IMR-90 (cell line): ENCODE measurements at regions not wholly inside any gene's neighbourhood (a gene's known extent, or its start where the extent isn't known, plus 50 kb on each side); places are given as distances from the start of the nearest gene placed in this dataset.

Source experiments
- ATAC-seq: fragments of 200-7000 bp; cut with Tn5 transposase; 2 replicates; pipeline ENCODE4 v1.9.1; 2020; ENCODE audit warnings: low read depth, mild to moderate bottlenecking, moderate library complexity
- BruUV-seq: library from RNA; stranded (reverse); fragments of 400-500 nt; replicated peaks from 2 replicates; lab custom pipeline; 2021; lab: Mats Ljungman, UMichigan
- CTCF ChIA-PET: fragments of 300-600 bp; formaldehyde crosslinking; extraction: SDS; loops from one replicate; lab custom pipeline; 2021; ENCODE audit warnings: antibody characterized with exemption; lab: Yijun Ruan, JAX
- POLR2A ChIA-PET: fragments of 300-600 bp; sonication (Branson Sonifier 250); formaldehyde crosslinking; loops from one replicate; lab custom pipeline; 2022; ENCODE audit warnings: antibody characterized with exemption; ENCODE audit not compliant: unreplicated experiment; lab: Charles Lee
- DNase-seq: peaks from one replicate; pipeline ENCODE4 v3.0.0; 2013
- H2AFZ ChIP-seq: replicated peaks from 2 replicates; pipeline ENCODE3; 2013; ENCODE audit warnings: low read length, mild to moderate bottlenecking; ENCODE audit not compliant: poor library complexity
- H2AK5ac ChIP-seq: 2 replicates; pipeline ENCODE4 v1.6.1; 2013; ENCODE audit warnings: low read depth, low read length, inconsistent platforms
- H2AK9ac ChIP-seq: replicated peaks from 2 replicates; pipeline ENCODE3; 2013; ENCODE audit warnings: mild to moderate bottlenecking, low read depth, low read length, moderate library complexity; ENCODE audit not compliant: poor library complexity
- H2BK120ac ChIP-seq: 2 replicates; pipeline ENCODE4 v1.6.1; 2013; ENCODE audit warnings: low read depth, low read length, inconsistent platforms
- H2BK15ac ChIP-seq: 3 replicates; pipeline ENCODE4 v1.6.1; 2013; ENCODE audit warnings: low read depth, low read length, inconsistent platforms
- H2BK20ac ChIP-seq: 2 replicates; pipeline ENCODE4 v1.6.1; 2013; ENCODE audit warnings: low read depth, mild to moderate bottlenecking, inconsistent platforms, low read length, moderate library complexity
- H2BK5ac ChIP-seq: 2 replicates; pipeline ENCODE4 v1.6.1; 2013; ENCODE audit warnings: mild to moderate bottlenecking, low read depth, low read length, inconsistent platforms; ENCODE audit not compliant: poor library complexity, severe bottlenecking
- H3K14ac ChIP-seq: replicated peaks from 2 replicates; pipeline ENCODE4 v1.6.1; 2013; ENCODE audit warnings: low read depth, low read length, inconsistent platforms
- H3K18ac ChIP-seq: 2 replicates; pipeline ENCODE4 v1.6.1; 2013; ENCODE audit warnings: low read depth, low read length, control low read depth
- H3K23ac ChIP-seq: 2 replicates; pipeline ENCODE4 v1.6.1; 2013; ENCODE audit warnings: low read depth, low read length, inconsistent platforms
- H3K27ac ChIP-seq: 2 replicates; pipeline ENCODE4 v1.5.1; 2013; ENCODE audit warnings: mild to moderate bottlenecking, control low read depth, low read length; ENCODE audit not compliant: insufficient read depth
- H3K27me3 ChIP-seq: 2 replicates; pipeline ENCODE4 v1.6.1; 2013; ENCODE audit warnings: low read length; ENCODE audit not compliant: control insufficient read depth, insufficient read depth
- H3K36me3 ChIP-seq: 2 replicates; pipeline ENCODE4 v1.6.1; 2013; ENCODE audit warnings: low read length, mixed read lengths; ENCODE audit not compliant: control insufficient read depth, insufficient read depth
- H3K4ac ChIP-seq: 2 replicates; pipeline ENCODE4 v1.6.1; 2013; ENCODE audit warnings: low read depth, low read length, inconsistent platforms
- H3K4me1 ChIP-seq: 2 replicates; pipeline ENCODE4 v1.6.1; 2013; ENCODE audit warnings: low read length, mixed read lengths; ENCODE audit not compliant: control insufficient read depth, insufficient read depth
- H3K4me2 ChIP-seq: 2 replicates; pipeline ENCODE4 v1.6.1; 2013; ENCODE audit warnings: low read depth, mild to moderate bottlenecking, control low read depth, low read length, moderate library complexity
- H3K4me3 ChIP-seq: 2 replicates; pipeline ENCODE4 v1.5.1; 2013; ENCODE audit warnings: low read depth, mild to moderate bottlenecking, control low read depth, low read length, moderate library complexity; ENCODE audit not compliant: insufficient read depth
- H3K56ac ChIP-seq: 2 replicates; pipeline ENCODE4 v1.6.1; 2013; ENCODE audit warnings: low read length, inconsistent platforms; ENCODE audit not compliant: insufficient read depth; ENCODE audit errors: extremely low read depth
- H3K79me1 ChIP-seq, 2 experiments: 2 replicates each; pipeline ENCODE4 v1.6.1; 2013; ENCODE audit warnings: low read length in 2 of 2, inconsistent platforms in 1 of 2, low read depth in 1 of 2
- H3K9ac ChIP-seq: 2 replicates; pipeline ENCODE4 v1.6.1; 2013; ENCODE audit warnings: low read depth, low read length, control low read depth
- H3K9me1 ChIP-seq: 2 replicates; pipeline ENCODE4 v1.6.1; 2013; ENCODE audit warnings: low read length, inconsistent platforms; ENCODE audit not compliant: insufficient read depth
- H3K9me3 ChIP-seq: 2 replicates; pipeline ENCODE4 v1.6.1; 2013; ENCODE audit warnings: low read length; ENCODE audit not compliant: control insufficient read depth, insufficient read depth
- H4K20me1 ChIP-seq: 2 replicates; pipeline ENCODE4 v1.6.1; 2013; ENCODE audit warnings: low read length, inconsistent platforms; ENCODE audit not compliant: insufficient read depth
- H4K5ac ChIP-seq: 2 replicates; pipeline ENCODE4 v1.6.1; 2013; ENCODE audit warnings: mild to moderate bottlenecking, low read depth, low read length, control low read depth
- H4K8ac ChIP-seq, 2 experiments: 2 replicates each; pipeline ENCODE4 v1.6.1; 2013; ENCODE audit warnings: low read depth in 2 of 2, low read length in 2 of 2, control low read depth in 1 of 2, inconsistent platforms in 1 of 2
- H4K91ac ChIP-seq: 2 replicates; pipeline ENCODE4 v1.6.1; 2013; ENCODE audit warnings: low read depth, low read length, inconsistent platforms; ENCODE audit not compliant: insufficient read depth
- CEBPB ChIP-seq: IDR thresholded peaks from 2 replicates; pipeline ENCODE4 v1.6.1; 2012; ENCODE audit warnings: low read depth, low read length, improper control_type of control experiment
- CHD1 ChIP-seq: IDR thresholded peaks from 2 replicates; pipeline ENCODE4 v1.6.1; 2012; ENCODE audit warnings: low read depth, low read length, improper control_type of control experiment
- FOS ChIP-seq: fragments of 150-350 bp; IDR thresholded peaks from 2 replicates; pipeline ENCODE4 v1.6.1; 2016; ENCODE audit warnings: low read depth, low read length
- MAFK ChIP-seq: IDR thresholded peaks from 2 replicates; pipeline ENCODE4 v1.6.1; 2012; ENCODE audit warnings: low read depth, low read length, improper control_type of control experiment
- MAZ ChIP-seq: IDR thresholded peaks from 2 replicates; pipeline ENCODE4 v1.6.1; 2012; ENCODE audit warnings: low read depth, mild to moderate bottlenecking, low read length, improper control_type of control experiment, moderate library complexity, borderline replicate concordance
- NFE2L2 ChIP-seq: fragments of 150-350 bp; IDR thresholded peaks from 2 replicates; pipeline ENCODE4 v1.6.1; 2016; ENCODE audit warnings: low read depth, mild to moderate bottlenecking, low read length
- POLR2A ChIP-seq: IDR thresholded peaks from 2 replicates; pipeline ENCODE4 v1.6.1; 2012; ENCODE audit warnings: mild to moderate bottlenecking, low read depth, low read length
- RAD21 ChIP-seq: IDR thresholded peaks from 2 replicates; pipeline ENCODE4 v1.6.1; 2012; ENCODE audit warnings: low read length, improper control_type of control experiment
- RCOR1 ChIP-seq: IDR thresholded peaks from 2 replicates; pipeline ENCODE4 v1.6.1; 2012; ENCODE audit warnings: mild to moderate bottlenecking, low read length, improper control_type of control experiment; ENCODE audit not compliant: insufficient replicate concordance
- RFX5 ChIP-seq: IDR thresholded peaks from 2 replicates; pipeline ENCODE4 v1.8.0; 2012; ENCODE audit warnings: low read depth, mild to moderate bottlenecking, low read length, moderate library complexity
- SMC3 ChIP-seq: fragments of 150-350 bp; IDR thresholded peaks from 2 replicates; pipeline ENCODE4 v1.6.1; 2016; ENCODE audit warnings: low read depth, mild to moderate bottlenecking, antibody characterized with exemption, low read length, moderate library complexity
- USF2 ChIP-seq: fragments of 150-350 bp; IDR thresholded peaks from 2 replicates; pipeline ENCODE4 v1.6.1; 2017; ENCODE audit warnings: mild to moderate bottlenecking, antibody characterized with exemption, low read length, low read depth
- dilution Hi-C: fragments of 300-500 bp; cut with HindIII; formaldehyde crosslinking; loops from one replicate; pipeline ENCODE4 v1.14.3; 2018; ENCODE audit warnings: low sequenced_read_pairs; ENCODE audit not compliant: unreplicated experiment
- in situ Hi-C: fragments of 300-500 bp; cut with MboI; formaldehyde crosslinking; loops from 3 replicates; pipeline ENCODE4 v1.14.3; 2019; ENCODE audit warnings: low sequenced_read_pairs, inconsistent platforms, mixed read lengths
- intact Hi-C: fragments of 100-400 bp; cut with micrococcal nuclease; formaldehyde crosslinking; loops from 2 replicates; pipeline ENCODE4 v1.10.0; 2022
- TF ChIP-seq, protein P1 (sequence below): fragments of 150-350 bp; IDR thresholded peaks from 2 replicates; pipeline ENCODE4 v1.6.1; 2016; ENCODE audit warnings: low read depth, mild to moderate bottlenecking, low read length, moderate library complexity, borderline replicate concordance
- TF ChIP-seq, protein P2 (sequence below): conservative IDR thresholded peaks from 2 replicates; pipeline ENCODE4 v1.5.1; 2012; ENCODE audit warnings: mild to moderate bottlenecking, low read depth, low read length, improper control_type of control experiment

DNA sequence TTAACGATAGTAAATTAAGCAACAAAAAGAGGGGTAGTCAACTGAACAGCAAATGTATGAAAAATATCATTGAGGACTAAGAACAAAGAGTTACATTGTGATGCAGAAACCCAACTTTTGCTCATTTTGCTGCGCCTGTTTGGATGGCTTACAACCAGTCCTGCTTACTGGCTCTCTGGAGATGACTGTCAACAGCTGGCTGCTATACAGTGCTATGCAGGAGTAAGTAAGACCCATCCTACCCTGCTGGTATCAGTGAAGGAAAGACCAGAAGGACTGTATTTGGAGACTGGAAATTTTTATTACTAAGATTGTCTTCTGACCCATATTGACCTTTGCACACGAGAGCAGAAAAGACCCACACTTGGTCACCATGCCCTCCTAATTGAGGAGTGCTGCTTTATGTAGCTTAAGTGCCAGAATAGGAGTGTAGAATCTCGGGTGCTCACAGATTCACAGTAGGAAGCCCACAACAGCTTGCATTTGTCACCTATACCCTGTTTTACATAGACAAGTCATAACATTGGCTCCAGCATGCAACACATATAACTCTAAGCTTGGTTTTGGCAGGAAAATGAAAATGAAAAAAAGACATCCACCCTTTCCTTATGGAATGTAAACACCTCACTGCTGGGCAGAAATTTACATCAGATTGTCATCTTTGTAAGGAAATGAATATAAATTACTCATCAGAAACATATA, 1915.0 kb upstream of the CELF4 start (continued):
- no peak for TF ChIP-seq NFE2L2

DNA sequence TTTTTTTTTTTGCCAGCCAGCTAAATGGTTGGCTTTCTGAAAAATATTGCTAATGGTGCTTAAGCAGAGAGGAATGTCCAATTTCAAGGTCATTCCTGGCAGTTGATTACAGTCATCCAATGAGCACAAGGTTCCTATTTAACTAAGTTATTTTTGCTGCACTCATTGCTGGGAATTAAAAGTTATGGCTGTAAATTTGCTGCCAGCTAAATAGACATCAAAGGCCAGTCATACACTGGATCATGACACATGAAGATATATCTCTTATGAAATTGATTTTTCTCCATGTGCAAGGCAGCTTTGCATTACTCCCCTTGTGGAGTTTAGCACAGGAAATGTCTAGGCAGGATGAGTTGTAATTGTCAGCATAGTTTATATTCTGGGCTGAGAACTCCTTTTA, 1898.4 kb upstream of the CELF4 start:
- Histone ChIP-seq H3K14ac (no peak overlapping the region), H4K5ac (no peak overlapping the region), H3K9ac (no peak overlapping the region), H3K36me3 (no peaks in the 10 kb centered on the region), H3K9me3 (0 out of 2 replicates have a peak, but pooled peaks cover 1% of the 10 kb centered on the region), H3K4ac (no peak overlapping the region), H3K79me1 (no peaks in the 10 kb centered on the region), H3K4me3 (no peak overlapping the region), H3K18ac (no peak overlapping the region), H2AK5ac (no peak overlapping the region), H2AFZ (no peak overlapping the region), H3K27me3 (no peaks in the 10 kb centered on the region), H3K9me1 (no peaks in the 10 kb centered on the region), H2AK9ac (no peak overlapping the region), H4K91ac (no peak overlapping the region), H2BK120ac (no peak overlapping the region), H3K56ac (no peak overlapping the region), H2BK15ac (no peak overlapping the region), H4K20me1 (no peaks in the 10 kb centered on the region), H3K27ac (no peak overlapping the region), H3K4me2 (no peak overlapping the region), H3K4me1 (no peaks in the 10 kb centered on the region), H2BK5ac (no peak overlapping the region), H4K8ac (no peak overlapping the region), H3K23ac (no peak overlapping the region), H2BK20ac (no peak overlapping the region)
- intact Hi-C loops (no loop called here), dilution Hi-C loops (no loop called here), in situ Hi-C loops (no loop called here)
- no TSS peak for BruUV-seq
- no peak for DNase-seq
- ChIA-PET CTCF (no interaction called here), POLR2A (interaction anchor here (0.6 kb wide), 1 partner anchor 994 kb away, joined by 3 read pairs; no protein-coding TSS in a partner anchor)
- ATAC-seq: no peak
- TF ChIP-seq CEBPB (no peak), RCOR1 (no peak), MAZ (no peak), CHD1 (no peak), NFE2L2 (no peak), SMC3 (no peak), USF2 (no peak), POLR2A (no peak), FOS (no peak), RFX5 (no peak), MAFK (no peak), RAD21 (no peak)
- TF ChIP-seq, protein P1, sequence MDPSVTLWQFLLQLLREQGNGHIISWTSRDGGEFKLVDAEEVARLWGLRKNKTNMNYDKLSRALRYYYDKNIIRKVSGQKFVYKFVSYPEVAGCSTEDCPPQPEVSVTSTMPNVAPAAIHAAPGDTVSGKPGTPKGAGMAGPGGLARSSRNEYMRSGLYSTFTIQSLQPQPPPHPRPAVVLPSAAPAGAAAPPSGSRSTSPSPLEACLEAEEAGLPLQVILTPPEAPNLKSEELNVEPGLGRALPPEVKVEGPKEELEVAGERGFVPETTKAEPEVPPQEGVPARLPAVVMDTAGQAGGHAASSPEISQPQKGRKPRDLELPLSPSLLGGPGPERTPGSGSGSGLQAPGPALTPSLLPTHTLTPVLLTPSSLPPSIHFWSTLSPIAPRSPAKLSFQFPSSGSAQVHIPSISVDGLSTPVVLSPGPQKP: no peak
- TF ChIP-seq, protein P2, sequence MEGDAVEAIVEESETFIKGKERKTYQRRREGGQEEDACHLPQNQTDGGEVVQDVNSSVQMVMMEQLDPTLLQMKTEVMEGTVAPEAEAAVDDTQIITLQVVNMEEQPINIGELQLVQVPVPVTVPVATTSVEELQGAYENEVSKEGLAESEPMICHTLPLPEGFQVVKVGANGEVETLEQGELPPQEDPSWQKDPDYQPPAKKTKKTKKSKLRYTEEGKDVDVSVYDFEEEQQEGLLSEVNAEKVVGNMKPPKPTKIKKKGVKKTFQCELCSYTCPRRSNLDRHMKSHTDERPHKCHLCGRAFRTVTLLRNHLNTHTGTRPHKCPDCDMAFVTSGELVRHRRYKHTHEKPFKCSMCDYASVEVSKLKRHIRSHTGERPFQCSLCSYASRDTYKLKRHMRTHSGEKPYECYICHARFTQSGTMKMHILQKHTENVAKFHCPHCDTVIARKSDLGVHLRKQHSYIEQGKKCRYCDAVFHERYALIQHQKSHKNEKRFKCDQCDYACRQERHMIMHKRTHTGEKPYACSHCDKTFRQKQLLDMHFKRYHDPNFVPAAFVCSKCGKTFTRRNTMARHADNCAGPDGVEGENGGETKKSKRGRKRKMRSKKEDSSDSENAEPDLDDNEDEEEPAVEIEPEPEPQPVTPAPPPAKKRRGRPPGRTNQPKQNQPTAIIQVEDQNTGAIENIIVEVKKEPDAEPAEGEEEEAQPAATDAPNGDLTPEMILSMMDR: no peak
